HepG2 (cell line): ENCODE measurements at regions not wholly inside any gene's neighbourhood (a gene's known extent, or its start where the extent isn't known, plus 50 kb on each side); places are given as distances from the start of the nearest gene placed in this dataset.

Source experiments
- ADNP ChIP-seq: sonication (generic); formaldehyde crosslinking; IDR thresholded peaks from 2 replicates; pipeline ENCODE4 v1.4.0; 2020; ENCODE audit warnings: missing genetic modification reagents
- BHLHE40 ChIP-seq: IDR thresholded peaks from 2 replicates; pipeline ENCODE4 v1.6.1; 2011; ENCODE audit warnings: low read length, improper control_type of control experiment
- CERS6 ChIP-seq: sonication (generic); formaldehyde crosslinking; IDR thresholded peaks from 2 replicates; pipeline ENCODE4 v1.5.0; 2020; ENCODE audit warnings: missing genetic modification reagents
- CHD2 ChIP-seq: IDR thresholded peaks from 2 replicates; pipeline ENCODE4 v1.6.1; 2011; ENCODE audit warnings: low read depth, low read length, improper control_type of control experiment
- CSRNP1 ChIP-seq: sonication (generic); formaldehyde crosslinking; IDR thresholded peaks from 2 replicates; pipeline ENCODE4 v1.8.1; 2023; ENCODE audit warnings: mild to moderate bottlenecking, missing genetic modification reagents
- DMTF1 ChIP-seq: sonication (generic); formaldehyde crosslinking; IDR thresholded peaks from 2 replicates; pipeline ENCODE4 v1.4.0; 2020; ENCODE audit warnings: mild to moderate bottlenecking, missing genetic modification reagents
- GABPB1 ChIP-seq: IDR thresholded peaks from 2 replicates; pipeline ENCODE4 v1.6.1; 2016; ENCODE audit warnings: mild to moderate bottlenecking, missing genetic modification reagents, moderate library complexity, missing compliant biosample characterization
- HNRNPUL1 ChIP-seq: fragments of 200-400 bp; formaldehyde crosslinking; IDR thresholded peaks from 2 replicates; pipeline ENCODE4 v1.6.1; 2017; ENCODE audit warnings: low read depth, mild to moderate bottlenecking, low read length, moderate library complexity
- HOXA7 ChIP-seq: sonication (generic); formaldehyde crosslinking; IDR thresholded peaks from 2 replicates; pipeline ENCODE4 v1.8.1; 2022; ENCODE audit warnings: mild to moderate bottlenecking, missing genetic modification reagents, moderate library complexity
- KDM4B ChIP-seq: sonication (generic); formaldehyde crosslinking; IDR thresholded peaks from 2 replicates; pipeline ENCODE4 v1.4.0; 2020; ENCODE audit warnings: missing genetic modification reagents
- MAFG ChIP-seq: sonication (generic); formaldehyde crosslinking; IDR thresholded peaks from 2 replicates; pipeline ENCODE4 v1.5.1; 2020; ENCODE audit warnings: mild to moderate bottlenecking, missing genetic modification reagents
- NFIC ChIP-seq: IDR thresholded peaks from 2 replicates; pipeline ENCODE4 v1.6.1; 2012; ENCODE audit warnings: mild to moderate bottlenecking, low read length, inconsistent platforms
- POGZ ChIP-seq: sonication (generic); formaldehyde crosslinking; IDR thresholded peaks from 2 replicates; pipeline ENCODE4 v1.4.0; 2020; ENCODE audit warnings: mild to moderate bottlenecking, missing genetic modification reagents
- ZBTB4 ChIP-seq: sonication (generic); formaldehyde crosslinking; IDR thresholded peaks from 2 replicates; pipeline ENCODE4 v1.4.0; 2020; ENCODE audit warnings: missing genetic modification reagents, mild to moderate bottlenecking, borderline replicate concordance
- ZFP90 ChIP-seq: sonication (generic); formaldehyde crosslinking; IDR thresholded peaks from 2 replicates; pipeline ENCODE4 v1.8.0; 2022; ENCODE audit warnings: missing genetic modification reagents, mild to moderate bottlenecking, inconsistent platforms, borderline replicate concordance
- ZNF234 ChIP-seq: sonication (generic); formaldehyde crosslinking; conservative IDR thresholded peaks from 2 replicates; pipeline ENCODE4 v1.5.1; 2020; ENCODE audit warnings: mild to moderate bottlenecking, missing genetic modification reagents
- ZNF296 ChIP-seq: sonication (generic); formaldehyde crosslinking; conservative IDR thresholded peaks from 2 replicates; pipeline ENCODE4 v1.5.0; 2020; ENCODE audit warnings: mild to moderate bottlenecking, missing genetic modification reagents
- ZNF564 ChIP-seq: sonication (generic); formaldehyde crosslinking; IDR thresholded peaks from 2 replicates; pipeline ENCODE4 v1.8.1; 2023; ENCODE audit warnings: mild to moderate bottlenecking, missing genetic modification reagents
- ZXDC ChIP-seq: sonication (generic); formaldehyde crosslinking; IDR thresholded peaks from 2 replicates; pipeline ENCODE4 v1.5.0; 2020; ENCODE audit warnings: mild to moderate bottlenecking, missing genetic modification reagents

GRCh38 chr10:3852147-3852904 lies 67.3 kb upstream of the KLF6 start (continued):
- TF ChIP-seq HOXA7 (CRISPR knock-in tag) = no peak
- no peak for TF ChIP-seq ZXDC (CRISPR knock-in tag)
- TF ChIP-seq GABPB1 (CRISPR knock-in tag) = no peak
- no peak for TF ChIP-seq ZFP90 (CRISPR knock-in tag)
- TF ChIP-seq CSRNP1 = no peak
- no peak for TF ChIP-seq CHD2
- no peak for TF ChIP-seq ZNF564
- no peak for TF ChIP-seq CERS6
- no peak for TF ChIP-seq BHLHE40
- TF ChIP-seq POGZ (CRISPR knock-in tag) = no peak
- peak; percentile 57; the same call in 1 of the 2 replicates for TF ChIP-seq NFIC
- TF ChIP-seq HNRNPUL1 = no peak
- no peak for TF ChIP-seq ZNF296 (CRISPR knock-in tag)
- TF ChIP-seq ZBTB4 (CRISPR knock-in tag) = no peak
- TF ChIP-seq MAFG (CRISPR knock-in tag) = no peak
- no peak for TF ChIP-seq DMTF1 (CRISPR knock-in tag)
- no peak for TF ChIP-seq ZNF234 (CRISPR knock-in tag)
- TF ChIP-seq ADNP = no peak
- TF ChIP-seq KDM4B = 0 out of 2 replicates have a peak, but pooled peaks have one; percentile 39
